T-helper 1 cell treated with Interleukin-12 subunit alpha and Interleukin-12 subunit beta and Interleukin-4 antibody, amounts not matched to agents 30 μg/mL and 1 μg/mL, for 36 hours (primary cell): ENCODE measurements at regions not wholly inside any gene's neighbourhood (a gene's known extent, or its start where the extent isn't known, plus 50 kb on each side); places are given as distances from the start of the nearest gene placed in this dataset.
"Not testable (repeated sequence)": the region's sequence is repeated elsewhere in the genome, so short reads cannot be mapped to it uniquely, and the experiment has no call there.

Source experiments
- H3K27ac Mint-ChIP-seq: one replicate; pipeline ENCODE4 v1.8.0; 2021; ENCODE audit warnings: mild to moderate bottlenecking, mixed read lengths
- H3K27me3 Mint-ChIP-seq: one replicate; pipeline ENCODE4 v1.8.0; 2021; ENCODE audit warnings: low read depth, mixed read lengths
- H3K36me3 Mint-ChIP-seq: one replicate; pipeline ENCODE4 v1.8.0; 2021; ENCODE audit warnings: low read depth, mixed read lengths
- H3K4me1 Mint-ChIP-seq: one replicate; pipeline ENCODE4 v1.8.0; 2021; ENCODE audit warnings: low read depth, mixed read lengths
- H3K4me3 Mint-ChIP-seq: one replicate; pipeline ENCODE4 v1.8.0; 2021; ENCODE audit warnings: mild to moderate bottlenecking, moderate library complexity, mixed read lengths
- H3K9me3 Mint-ChIP-seq: one replicate; pipeline ENCODE4 v1.8.0; 2021; ENCODE audit warnings: mixed read lengths

- not testable (repeated sequence) for H3K36me3 Mint-ChIP-seq, H3K4me1 Mint-ChIP-seq, H3K9me3 Mint-ChIP-seq, H3K4me3 Mint-ChIP-seq, H3K27me3 Mint-ChIP-seq, H3K27ac Mint-ChIP-seq
Measured at GRCh38 chr1:120619867-120620692, 103.7 kb upstream of the NBPF26 start.

GRCh38 chr1:120620693-120620969 lies 103.1 kb upstream of the NBPF26 start:
- not testable (repeated sequence) for H3K4me1 Mint-ChIP-seq, H3K4me3 Mint-ChIP-seq, H3K36me3 Mint-ChIP-seq, H3K9me3 Mint-ChIP-seq, H3K27me3 Mint-ChIP-seq, H3K27ac Mint-ChIP-seq

DNA sequence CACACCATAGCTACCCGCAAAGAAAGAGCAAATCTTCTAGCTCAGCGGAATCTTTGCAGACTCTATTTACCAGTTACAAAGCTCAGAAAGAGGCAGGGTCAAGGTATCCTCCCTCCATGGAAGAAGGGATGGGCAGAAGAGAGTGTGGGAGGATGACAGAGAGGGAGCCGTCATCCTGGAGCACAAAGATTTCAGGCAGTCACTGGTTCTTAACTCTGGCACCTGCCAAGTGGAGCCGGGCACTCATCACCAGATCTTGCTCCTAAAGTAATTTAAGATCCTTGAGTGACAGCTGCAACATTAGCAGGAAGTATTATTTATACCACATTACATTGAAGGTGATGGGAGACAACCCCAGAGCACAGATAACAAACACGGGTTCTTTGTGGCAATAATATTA lies 102.5 kb upstream of the NBPF26 start:
- H3K36me3 Mint-ChIP-seq, H3K27me3 Mint-ChIP-seq, H3K9me3 Mint-ChIP-seq, H3K4me3 Mint-ChIP-seq, H3K27ac Mint-ChIP-seq, H3K4me1 Mint-ChIP-seq: not testable (repeated sequence)

DNA sequence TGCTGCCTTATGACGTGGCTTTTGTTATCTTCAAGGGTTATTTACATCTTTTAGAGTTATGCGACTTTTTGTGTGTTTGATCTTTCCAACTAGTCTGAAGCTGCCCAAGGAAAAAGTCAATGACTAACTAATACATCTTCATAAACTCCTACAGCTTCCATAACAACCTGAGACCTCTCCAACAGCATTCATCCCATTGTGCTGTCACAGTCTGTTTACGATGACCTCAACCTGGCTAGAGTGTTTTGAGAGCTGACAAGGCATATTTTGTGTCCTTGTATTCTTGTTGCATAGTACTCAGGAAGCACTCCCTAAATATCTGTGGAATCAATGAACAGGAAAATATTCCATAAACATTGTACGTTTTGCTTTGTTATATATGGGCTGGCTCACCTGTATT lies 100.2 kb upstream of the NBPF26 start:
- not testable (repeated sequence) for H3K4me1 Mint-ChIP-seq, H3K27me3 Mint-ChIP-seq

DNA sequence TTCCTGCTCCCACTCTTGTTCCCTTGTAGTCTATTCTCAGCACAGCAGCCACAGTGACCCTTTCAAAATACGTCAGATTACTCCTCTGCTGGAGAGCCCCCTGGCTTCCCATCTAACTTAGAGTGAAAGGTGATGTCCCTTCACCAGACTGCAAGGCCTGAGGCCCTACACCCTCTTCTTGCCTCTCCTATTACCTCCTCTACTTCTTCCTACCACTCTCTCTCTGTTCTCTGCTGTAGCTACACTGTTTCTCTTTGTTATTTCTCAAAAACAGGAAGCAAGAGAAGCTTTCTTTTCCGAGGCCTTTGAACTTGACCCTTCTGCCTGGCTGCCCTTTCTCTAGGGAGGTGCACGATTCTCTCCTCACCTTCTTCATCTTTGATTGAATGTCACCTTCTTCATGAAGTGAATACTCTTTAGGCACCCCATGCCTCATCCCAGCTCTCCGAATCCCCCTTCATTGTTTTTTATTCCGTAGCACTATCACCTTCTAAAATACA lies 99.1 kb upstream of the NBPF26 start:
- not testable (repeated sequence) for H3K4me3 Mint-ChIP-seq, H3K27me3 Mint-ChIP-seq, H3K27ac Mint-ChIP-seq, H3K9me3 Mint-ChIP-seq, H3K36me3 Mint-ChIP-seq, H3K4me1 Mint-ChIP-seq

More for the DNA sequence above, 100.2 kb upstream of the NBPF26 start:
- not testable (repeated sequence) for H3K27ac Mint-ChIP-seq, H3K36me3 Mint-ChIP-seq, H3K9me3 Mint-ChIP-seq, H3K4me3 Mint-ChIP-seq

GRCh38 chr1:120629832-120630455 lies 93.8 kb upstream of the NBPF26 start:
- H3K9me3 Mint-ChIP-seq: not testable (repeated sequence)

DNA sequence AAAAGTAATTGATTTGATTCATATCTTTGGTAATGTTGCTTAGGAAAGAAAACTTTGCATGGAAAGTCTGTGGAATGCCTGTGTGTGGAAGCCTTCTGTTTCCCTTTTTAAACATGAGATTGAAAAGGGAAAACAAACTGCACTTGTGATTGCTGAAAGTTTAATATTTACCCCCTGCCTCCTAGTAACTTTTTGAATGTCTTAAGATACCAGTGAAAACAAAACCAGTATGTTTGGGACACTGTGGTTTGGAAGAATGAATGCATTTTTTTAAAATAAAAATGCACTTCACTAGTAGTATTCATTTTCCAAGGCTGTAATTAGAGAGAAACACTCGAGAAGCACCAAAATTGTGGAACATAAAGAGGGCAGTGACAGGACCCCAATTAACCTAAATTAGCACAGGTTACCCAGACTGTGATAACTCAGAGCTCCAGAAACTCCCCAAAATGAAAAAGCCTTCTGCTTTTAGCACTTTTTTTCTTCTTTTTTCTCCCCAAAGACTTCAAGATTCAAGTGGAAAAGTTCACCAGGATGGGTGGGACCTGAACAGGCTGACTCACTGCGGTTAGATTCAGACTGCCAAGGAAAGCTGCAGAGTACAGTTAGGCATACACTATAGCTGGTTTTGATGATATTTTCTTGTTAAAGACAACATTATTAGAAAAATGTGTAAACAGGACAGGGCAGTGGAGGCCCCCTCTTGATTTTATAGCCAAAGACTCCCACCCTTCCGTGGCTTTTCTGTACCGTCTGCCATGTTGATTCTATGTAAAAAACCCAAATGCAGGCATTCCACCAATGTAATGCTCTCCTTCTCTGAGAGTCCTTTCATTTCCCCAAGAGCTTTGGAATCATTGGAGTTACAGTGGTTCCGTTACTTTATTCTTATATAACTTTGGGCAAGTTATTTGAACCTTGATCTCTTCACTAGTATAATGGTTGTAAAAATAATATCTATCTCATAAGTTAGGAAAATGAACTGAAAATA lies 88.6 kb upstream of the NBPF26 start:
- not testable (repeated sequence) for H3K27me3 Mint-ChIP-seq, H3K9me3 Mint-ChIP-seq, H3K36me3 Mint-ChIP-seq, H3K27ac Mint-ChIP-seq, H3K4me1 Mint-ChIP-seq, H3K4me3 Mint-ChIP-seq

More at GRCh38 chr1:120629832-120630455, 93.8 kb upstream of the NBPF26 start:
- not testable (repeated sequence) for H3K36me3 Mint-ChIP-seq, H3K27ac Mint-ChIP-seq, H3K27me3 Mint-ChIP-seq, H3K4me1 Mint-ChIP-seq, H3K4me3 Mint-ChIP-seq

GRCh38 chr1:120640261-120641013 lies 83.3 kb upstream of the NBPF26 start:
- H3K4me1 Mint-ChIP-seq, H3K9me3 Mint-ChIP-seq, H3K36me3 Mint-ChIP-seq, H3K4me3 Mint-ChIP-seq, H3K27me3 Mint-ChIP-seq, H3K27ac Mint-ChIP-seq: not testable (repeated sequence)

- H3K27ac Mint-ChIP-seq, H3K4me1 Mint-ChIP-seq, H3K36me3 Mint-ChIP-seq, H3K4me3 Mint-ChIP-seq, H3K9me3 Mint-ChIP-seq, H3K27me3 Mint-ChIP-seq: not testable (repeated sequence)
Measured at GRCh38 chr1:120641014-120641302, 82.8 kb upstream of the NBPF26 start.

- H3K27ac Mint-ChIP-seq, H3K4me1 Mint-ChIP-seq, H3K27me3 Mint-ChIP-seq, H3K4me3 Mint-ChIP-seq, H3K36me3 Mint-ChIP-seq, H3K9me3 Mint-ChIP-seq: not testable (repeated sequence)
Measured at GRCh38 chr1:120647182-120647581, 76.6 kb upstream of the NBPF26 start.

DNA sequence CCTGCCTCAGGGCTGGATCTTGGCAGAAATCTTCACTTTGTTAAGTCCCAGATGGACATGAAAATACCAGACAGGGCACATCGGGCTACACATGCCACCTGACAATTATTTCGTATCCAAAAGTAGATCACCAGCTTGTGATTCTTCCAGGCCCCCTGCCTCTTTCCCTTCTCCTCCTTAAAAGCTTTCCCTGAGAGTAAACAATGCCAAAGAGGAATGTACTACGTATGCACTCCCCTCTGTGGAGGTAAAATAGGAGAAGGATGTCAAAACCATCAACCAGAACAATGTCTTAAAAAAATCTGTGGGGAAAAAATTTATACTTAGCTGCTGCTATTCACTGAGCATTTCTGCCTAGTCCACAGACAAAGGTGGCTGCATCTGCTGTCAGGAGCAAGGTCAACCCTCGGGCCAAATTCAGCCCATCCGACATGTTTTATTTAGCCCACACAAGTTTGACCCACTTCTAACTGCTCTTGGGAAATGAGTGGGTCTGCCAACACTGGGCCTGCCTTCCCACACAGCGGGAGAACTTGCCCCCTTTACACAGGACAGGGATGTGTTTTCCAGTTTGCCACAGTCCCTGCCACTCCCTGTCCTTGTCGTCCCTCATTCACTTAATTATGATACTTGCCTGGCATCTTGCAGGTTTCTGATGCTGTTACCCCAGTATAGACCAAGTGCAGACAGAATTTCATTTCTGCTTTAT lies 74.7 kb upstream of the NBPF26 start:
- H3K36me3 Mint-ChIP-seq, H3K27me3 Mint-ChIP-seq, H3K4me3 Mint-ChIP-seq, H3K4me1 Mint-ChIP-seq, H3K9me3 Mint-ChIP-seq, H3K27ac Mint-ChIP-seq: not testable (repeated sequence)

GRCh38 chr1:120649730-120650129 lies 74.0 kb upstream of the NBPF26 start:
- H3K9me3 Mint-ChIP-seq, H3K4me3 Mint-ChIP-seq, H3K4me1 Mint-ChIP-seq, H3K36me3 Mint-ChIP-seq, H3K27me3 Mint-ChIP-seq, H3K27ac Mint-ChIP-seq: not testable (repeated sequence)

DNA sequence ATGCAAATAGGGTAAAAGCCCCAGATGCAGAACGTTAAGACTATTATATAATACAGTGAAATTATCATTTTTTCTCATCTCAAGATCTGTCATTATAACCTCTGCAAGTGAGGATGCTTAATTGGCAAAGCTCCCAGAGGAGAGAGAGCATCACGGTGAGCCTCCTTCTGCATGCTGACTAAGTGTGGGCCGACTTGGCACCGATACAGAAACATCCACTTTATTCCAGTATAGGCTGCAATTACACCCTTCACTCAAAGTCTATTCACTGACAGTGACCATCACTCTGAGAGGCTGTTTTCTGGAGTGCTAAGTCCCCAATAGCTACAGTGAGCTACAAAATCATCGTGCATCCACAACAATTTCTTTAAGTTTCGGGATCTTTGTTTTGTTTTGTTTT lies 69.6 kb upstream of the NBPF26 start:
- H3K4me3 Mint-ChIP-seq, H3K36me3 Mint-ChIP-seq, H3K9me3 Mint-ChIP-seq, H3K27me3 Mint-ChIP-seq, H3K4me1 Mint-ChIP-seq, H3K27ac Mint-ChIP-seq: not testable (repeated sequence)

DNA sequence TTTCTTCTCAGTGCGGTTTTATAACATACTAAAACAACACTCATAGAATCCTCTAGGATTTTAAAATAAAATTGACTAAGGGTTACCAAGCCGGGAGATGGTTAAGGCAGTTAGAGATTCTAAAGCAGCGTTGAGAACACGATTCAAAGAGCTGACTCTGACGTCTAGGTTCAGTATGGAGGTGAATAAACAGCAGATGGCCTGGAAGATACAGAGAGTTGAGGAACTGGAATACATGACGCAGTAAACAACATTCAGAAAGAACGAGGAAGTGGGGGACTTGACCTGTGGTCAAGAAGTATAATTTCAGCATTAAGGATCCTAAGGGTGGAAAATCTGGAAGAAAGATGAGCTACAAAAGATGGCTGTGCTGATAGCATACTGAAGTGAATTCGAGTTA lies 68.4 kb upstream of the NBPF26 start:
- not testable (repeated sequence) for H3K27me3 Mint-ChIP-seq, H3K27ac Mint-ChIP-seq, H3K4me3 Mint-ChIP-seq, H3K4me1 Mint-ChIP-seq, H3K9me3 Mint-ChIP-seq, H3K36me3 Mint-ChIP-seq
